Astrocyte of the cerebellum (primary cell): ENCODE measurements at regions not wholly inside any gene's neighbourhood (a gene's known extent, or its start where the extent isn't known, plus 50 kb on each side); places are given as distances from the start of the nearest gene placed in this dataset.
A peak's percentile ranks its signal among the peaks of the same experiment; 100 is the strongest.

Source experiments
- DNase-seq: peaks from one replicate; pipeline ENCODE4 v3.0.0-alpha.2; 2011; ENCODE audit warnings: low read depth
- H3K4me3 ChIP-seq: 2 replicates; pipeline ENCODE4 v1.5.1; 2011; ENCODE audit warnings: mild to moderate bottlenecking, low read depth, low read length, moderate library complexity
- in situ Hi-C: cut with HindIII; loops from 2 replicates; pipeline ENCODE4 v1.10.0; 2017; ENCODE audit warnings: low sequenced_read_pairs
- TF ChIP-seq, protein P1 (sequence below): IDR thresholded peaks from 2 replicates; pipeline ENCODE4 v1.5.1; 2012; ENCODE audit warnings: low read length, low read depth, moderate library complexity, mild to moderate bottlenecking; ENCODE audit errors: missing control alignments

- no peak for DNase-seq
- TF ChIP-seq, protein P1, sequence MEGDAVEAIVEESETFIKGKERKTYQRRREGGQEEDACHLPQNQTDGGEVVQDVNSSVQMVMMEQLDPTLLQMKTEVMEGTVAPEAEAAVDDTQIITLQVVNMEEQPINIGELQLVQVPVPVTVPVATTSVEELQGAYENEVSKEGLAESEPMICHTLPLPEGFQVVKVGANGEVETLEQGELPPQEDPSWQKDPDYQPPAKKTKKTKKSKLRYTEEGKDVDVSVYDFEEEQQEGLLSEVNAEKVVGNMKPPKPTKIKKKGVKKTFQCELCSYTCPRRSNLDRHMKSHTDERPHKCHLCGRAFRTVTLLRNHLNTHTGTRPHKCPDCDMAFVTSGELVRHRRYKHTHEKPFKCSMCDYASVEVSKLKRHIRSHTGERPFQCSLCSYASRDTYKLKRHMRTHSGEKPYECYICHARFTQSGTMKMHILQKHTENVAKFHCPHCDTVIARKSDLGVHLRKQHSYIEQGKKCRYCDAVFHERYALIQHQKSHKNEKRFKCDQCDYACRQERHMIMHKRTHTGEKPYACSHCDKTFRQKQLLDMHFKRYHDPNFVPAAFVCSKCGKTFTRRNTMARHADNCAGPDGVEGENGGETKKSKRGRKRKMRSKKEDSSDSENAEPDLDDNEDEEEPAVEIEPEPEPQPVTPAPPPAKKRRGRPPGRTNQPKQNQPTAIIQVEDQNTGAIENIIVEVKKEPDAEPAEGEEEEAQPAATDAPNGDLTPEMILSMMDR: peak; percentile 3
- in situ Hi-C loops: no loop called here
- no peak overlapping the region for H3K4me3 ChIP-seq
Observed at GRCh38 chr2:116747103-116747502, 1067.4 kb upstream of the DDX18 start.

GRCh38 chr2:116749994-116750393, 1064.5 kb upstream of the DDX18 start:
- H3K4me3 ChIP-seq: no peak overlapping the region
- TF ChIP-seq, protein P1: no peak
- in situ Hi-C loops: no loop called here
- no peak for DNase-seq

DNA sequence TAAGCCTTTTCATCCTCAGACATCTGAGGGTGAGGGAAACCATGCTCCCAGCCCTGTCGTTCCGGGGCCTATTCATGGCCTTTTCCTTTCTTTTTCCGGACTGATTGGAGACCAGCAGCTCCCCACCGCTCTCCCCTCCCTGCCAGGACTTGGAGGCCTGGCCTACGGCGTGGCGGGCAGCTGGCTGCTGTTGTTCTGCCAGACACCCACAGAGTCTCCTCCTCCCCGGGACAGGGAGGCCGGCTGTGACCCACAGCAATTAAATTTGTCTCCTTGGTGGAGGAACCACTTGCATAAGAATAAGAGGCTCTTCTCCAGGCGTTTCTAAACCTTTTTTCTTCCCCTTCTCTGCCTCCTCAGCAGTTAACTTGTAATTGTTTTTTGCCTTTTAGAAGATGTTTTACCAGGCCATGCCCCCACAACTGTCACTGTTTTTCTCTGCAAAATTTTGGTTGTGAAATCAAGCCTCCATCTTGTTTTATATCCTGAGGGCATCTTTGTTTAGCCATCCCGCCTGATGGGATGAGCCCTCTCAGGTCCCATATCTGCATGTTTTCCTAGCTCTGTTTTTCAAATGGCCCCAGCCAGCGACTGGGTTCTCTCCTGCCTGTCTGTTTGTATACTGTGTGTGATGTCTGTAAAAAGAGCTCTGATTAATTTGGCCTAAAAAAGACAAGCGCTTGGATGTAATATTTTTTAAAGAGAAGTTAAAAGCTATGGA, 1060.0 kb upstream of the DDX18 start:
- in situ Hi-C loops: no loop called here
- no peak overlapping the region for H3K4me3 ChIP-seq
- TF ChIP-seq, protein P1: no peak
- DNase-seq: no peak

DNA sequence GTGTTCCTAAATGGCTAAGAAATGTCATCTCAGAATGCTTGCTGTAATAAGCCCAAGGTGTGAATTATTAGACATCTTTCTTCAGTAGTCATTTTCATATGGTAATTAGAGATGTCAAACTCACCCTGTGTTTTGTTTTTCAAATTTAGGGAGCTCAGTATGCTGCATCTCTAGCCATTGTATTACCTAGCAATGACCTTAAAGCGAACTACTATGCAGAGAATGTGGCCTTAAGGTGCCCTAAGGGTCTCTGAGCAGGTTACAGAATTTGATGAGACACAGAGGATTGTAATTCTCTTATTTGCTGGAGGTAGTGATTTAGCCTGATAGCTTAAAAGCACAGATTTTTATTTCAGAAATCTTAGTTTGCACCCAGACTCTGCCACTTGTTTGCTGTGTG, 1052.6 kb upstream of the DDX18 start:
- in situ Hi-C loops: no loop called here

DNA sequence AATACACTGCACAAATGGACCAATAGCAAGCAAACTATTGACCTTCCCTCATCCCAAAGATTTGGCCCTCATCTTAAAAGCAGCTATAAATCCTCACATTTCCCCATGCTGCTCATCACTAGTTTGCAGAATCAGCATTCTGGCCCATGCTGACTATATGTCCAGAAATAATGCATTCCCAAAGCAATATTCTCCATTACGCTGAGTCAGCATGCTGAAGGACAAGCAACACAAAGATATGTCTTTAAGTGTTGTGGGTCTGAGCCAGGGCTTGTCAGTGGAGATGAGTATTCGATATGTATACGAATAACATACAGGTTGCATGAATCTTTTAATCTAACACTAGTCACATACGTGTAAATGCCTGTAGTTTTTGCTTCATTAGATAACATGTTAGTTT, 1045.0 kb upstream of the DDX18 start:
- no peak for DNase-seq
- TF ChIP-seq, protein P1: no peak
- in situ Hi-C loops: no loop called here
- H3K4me3 ChIP-seq: no peak overlapping the region

More for the DNA sequence above, 1052.6 kb upstream of the DDX18 start:
- no peak overlapping the region for H3K4me3 ChIP-seq
- TF ChIP-seq, protein P1: no peak
- no peak for DNase-seq

DNA sequence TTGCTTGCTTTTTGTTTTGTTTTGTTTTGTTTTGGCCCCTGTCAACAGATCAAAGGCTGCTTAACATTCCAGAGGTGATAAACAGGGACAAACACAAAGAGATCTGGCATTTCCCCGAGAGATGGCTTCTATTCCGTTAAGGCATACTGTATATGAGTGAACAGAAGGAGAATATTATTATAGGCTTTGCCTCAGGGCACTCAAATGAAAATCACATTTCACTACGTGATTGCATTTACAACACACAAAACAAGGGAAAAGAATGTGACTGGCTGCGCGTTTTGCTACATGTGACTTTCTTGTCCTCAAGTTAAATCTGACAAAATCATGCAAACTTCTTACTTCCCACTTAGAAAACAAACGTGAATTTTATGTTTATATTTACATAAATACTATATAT, 1037.9 kb upstream of the DDX18 start:
- DNase-seq: no peak
- no peak overlapping the region for H3K4me3 ChIP-seq
- TF ChIP-seq, protein P1: no peak
- in situ Hi-C loops: no loop called here
